ENCODE measurements at regions not wholly inside any gene's neighbourhood (a gene's known extent, or its start where the extent isn't known, plus 50 kb on each side); places are given as distances from the start of the nearest gene placed in this dataset.

DNA sequence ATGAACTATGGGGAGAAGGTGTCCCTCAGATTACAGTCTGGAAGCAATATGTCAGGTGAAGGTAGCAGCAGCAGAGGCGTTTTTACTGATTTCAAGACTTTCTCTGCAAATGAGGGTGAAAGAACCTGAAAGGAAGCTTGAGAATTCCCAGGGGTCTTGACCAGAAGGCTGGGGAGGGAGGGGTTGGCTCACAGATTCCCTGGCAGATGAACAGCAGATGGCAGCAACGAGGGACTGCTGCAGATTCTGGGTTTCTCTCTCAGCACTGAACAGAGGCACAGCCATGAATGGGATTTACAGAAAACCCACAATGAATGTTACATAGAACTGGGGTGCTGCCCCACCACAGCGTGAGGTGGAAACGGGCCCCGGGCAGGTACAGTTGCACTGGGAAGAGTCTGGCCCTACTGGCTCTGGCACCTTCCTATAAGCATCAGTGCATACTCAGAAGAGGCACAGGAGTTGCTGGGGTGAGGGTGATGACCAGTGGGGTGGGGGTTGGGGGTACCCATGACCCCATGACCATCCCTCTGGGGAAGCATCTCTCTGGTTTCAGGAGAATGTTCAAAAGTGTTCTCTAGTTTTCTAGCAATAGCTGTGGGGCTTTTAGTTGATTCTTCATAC is 317.8 kb downstream of the SH2D4B start:
- TF ChIP-seq, protein P1, sequence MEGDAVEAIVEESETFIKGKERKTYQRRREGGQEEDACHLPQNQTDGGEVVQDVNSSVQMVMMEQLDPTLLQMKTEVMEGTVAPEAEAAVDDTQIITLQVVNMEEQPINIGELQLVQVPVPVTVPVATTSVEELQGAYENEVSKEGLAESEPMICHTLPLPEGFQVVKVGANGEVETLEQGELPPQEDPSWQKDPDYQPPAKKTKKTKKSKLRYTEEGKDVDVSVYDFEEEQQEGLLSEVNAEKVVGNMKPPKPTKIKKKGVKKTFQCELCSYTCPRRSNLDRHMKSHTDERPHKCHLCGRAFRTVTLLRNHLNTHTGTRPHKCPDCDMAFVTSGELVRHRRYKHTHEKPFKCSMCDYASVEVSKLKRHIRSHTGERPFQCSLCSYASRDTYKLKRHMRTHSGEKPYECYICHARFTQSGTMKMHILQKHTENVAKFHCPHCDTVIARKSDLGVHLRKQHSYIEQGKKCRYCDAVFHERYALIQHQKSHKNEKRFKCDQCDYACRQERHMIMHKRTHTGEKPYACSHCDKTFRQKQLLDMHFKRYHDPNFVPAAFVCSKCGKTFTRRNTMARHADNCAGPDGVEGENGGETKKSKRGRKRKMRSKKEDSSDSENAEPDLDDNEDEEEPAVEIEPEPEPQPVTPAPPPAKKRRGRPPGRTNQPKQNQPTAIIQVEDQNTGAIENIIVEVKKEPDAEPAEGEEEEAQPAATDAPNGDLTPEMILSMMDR (IDR thresholded peaks at IDR 0.05): no peak
- TF ChIP-seq POLR2A (IDR thresholded peaks at IDR 0.05): no peak
- TF ChIP-seq POLR2AphosphoS5 (IDR thresholded peaks at IDR 0.05; ENCODE audit: insufficient read depth in 1 of 2, low read depth in 1 of 2): no peak
